Midbrain (tissue), 1 donor: ENCODE measurements at regions not wholly inside any gene's neighbourhood (a gene's known extent, or its start where the extent isn't known, plus 50 kb on each side); places are given as distances from the start of the nearest gene placed in this dataset.
"Not testable (repeated sequence)": the region's sequence is repeated elsewhere in the genome, so short reads cannot be mapped to it uniquely, and the experiment has no call there.

Experiments used
- DNase-seq: peaks from one replicate; lab custom pipeline; 2025; lab: John Stamatoyannopoulos, UW

DNA sequence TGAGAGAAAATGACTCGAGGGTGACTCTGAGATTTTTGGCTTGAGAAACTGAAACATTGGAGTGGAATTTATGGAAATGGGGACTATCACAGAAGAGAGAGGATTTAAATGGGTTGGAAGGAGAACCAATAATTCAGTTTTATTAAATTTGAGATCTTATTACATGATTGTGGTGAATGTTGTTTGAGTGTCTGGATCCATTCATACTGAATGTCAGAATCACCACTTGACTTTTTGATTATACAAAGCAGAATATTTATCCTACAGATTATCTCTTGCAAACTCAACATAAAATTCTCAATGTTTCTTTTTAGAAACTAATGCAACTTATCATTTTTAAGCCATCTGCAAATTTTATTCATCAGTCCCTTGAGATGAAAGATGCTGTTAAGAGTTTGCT is 332.8 kb downstream of the CNTN3 start:
- DNase-seq: no peak

DNA sequence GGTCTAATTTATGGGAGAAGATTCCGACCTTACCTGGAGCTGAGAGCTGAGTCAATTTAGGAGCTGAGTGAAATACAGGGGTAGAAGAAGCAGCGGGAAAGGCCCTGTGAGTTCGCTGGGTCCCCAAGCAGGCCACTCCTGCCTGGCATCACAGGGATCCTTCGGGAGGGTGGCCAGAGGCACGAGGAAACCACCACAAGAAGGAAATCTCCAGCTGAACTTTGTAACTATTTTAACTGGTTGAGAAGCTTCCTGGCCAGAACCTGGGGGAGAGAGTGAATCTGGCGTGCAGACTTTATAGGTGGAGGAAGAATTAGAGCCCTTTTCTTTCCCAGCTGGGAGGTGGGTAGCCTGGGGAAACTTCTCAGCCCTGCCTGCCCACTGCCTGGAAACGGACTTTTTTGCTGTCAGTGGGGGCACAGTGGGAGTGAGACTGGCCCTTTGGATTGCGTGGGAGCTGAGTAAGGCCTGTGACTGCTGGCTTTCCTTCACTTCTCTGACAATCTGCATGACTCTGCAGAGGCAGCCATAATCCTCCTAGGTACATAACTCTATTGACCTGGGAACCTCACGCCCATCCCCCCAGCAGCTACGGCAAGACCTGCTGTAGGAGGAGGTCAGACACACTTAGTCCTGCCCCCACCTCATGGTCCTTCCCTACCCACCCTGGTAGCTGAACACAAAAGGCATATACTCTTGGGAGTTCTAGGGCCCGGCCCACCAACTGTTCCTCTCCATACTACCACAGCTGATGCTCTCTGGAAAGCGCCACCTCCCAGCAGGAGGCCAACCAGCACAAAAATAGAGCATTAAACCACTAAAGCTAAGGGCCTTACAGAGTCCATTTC is 340.7 kb downstream of the CNTN3 start:
- DNase-seq: no peak

DNA sequence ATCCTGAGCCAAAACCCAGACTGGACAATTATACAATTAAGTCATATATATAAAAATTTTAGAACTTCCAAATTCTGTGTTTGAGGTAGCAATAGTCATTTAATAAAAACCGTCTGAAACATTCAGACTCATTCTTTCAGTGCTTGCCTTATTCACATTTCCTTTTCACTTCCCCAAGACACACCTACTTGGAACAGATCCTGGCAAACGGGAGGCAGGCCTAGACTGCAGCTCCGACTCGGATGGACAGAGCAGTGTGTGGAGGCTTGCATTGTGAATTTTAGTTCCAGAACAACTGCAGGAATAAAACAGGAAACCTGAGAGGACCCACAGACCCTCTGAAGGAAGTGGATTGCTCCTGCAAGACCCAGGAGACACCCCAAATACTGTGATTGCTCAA is 341.4 kb downstream of the CNTN3 start:
- DNase-seq: peak; percentile 5

DNA sequence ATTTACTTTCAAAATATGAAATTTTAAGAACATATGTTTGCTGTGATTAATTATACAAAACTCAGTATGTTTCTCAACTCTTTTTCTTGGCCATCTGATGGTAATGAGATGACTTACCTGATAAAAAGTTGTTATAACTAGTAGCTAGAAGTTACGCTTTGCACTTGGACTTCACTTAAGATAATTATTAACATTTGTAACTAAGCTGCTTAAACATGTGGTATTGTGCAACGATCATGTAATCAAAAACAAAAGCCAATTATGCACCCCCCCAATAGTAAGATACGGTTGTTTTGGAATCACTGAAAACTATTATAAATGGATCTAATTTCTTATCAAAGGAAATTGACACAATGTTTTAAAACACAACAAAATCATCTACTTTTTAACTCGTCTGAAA is 342.9 kb downstream of the CNTN3 start:
- DNase-seq: no peak

DNA sequence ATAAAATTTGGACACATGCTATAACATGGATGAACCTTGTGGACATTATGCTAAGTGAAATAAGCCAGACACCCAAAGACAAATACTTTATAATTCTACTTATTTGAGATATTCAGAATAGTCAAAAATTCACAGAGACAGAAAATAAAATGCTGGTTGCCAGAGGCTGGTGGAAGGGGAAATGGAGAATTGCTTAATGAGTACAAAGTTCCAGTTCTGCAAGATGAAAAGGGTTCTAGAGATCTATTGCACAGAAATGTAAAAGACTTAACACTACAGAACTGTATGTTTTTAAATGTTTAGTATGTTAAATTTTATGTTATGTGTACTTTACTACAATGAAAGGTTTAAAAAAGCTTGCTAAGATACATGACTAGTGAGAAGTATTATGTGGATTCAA is 344.8 kb downstream of the CNTN3 start:
- no peak for DNase-seq

DNA sequence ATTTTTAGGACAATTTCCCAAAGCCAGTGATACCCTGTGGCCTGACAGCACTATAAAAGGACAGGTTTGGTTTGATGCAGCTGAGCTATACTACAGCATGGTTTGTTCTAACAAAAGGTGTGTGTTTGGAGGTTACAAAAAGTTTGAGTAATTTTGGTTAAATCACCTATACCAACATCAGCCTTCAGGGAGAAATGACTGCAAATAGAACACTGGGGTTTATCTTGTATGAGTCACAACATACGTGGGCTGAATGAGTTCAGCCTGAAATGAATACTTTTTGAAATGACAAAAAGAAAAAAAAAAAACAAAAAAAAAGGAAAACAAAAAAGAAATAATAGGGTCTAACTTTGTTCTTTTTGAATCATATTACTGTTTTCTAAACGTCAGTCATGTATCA is 345.7 kb downstream of the CNTN3 start:
- no peak for DNase-seq

DNA sequence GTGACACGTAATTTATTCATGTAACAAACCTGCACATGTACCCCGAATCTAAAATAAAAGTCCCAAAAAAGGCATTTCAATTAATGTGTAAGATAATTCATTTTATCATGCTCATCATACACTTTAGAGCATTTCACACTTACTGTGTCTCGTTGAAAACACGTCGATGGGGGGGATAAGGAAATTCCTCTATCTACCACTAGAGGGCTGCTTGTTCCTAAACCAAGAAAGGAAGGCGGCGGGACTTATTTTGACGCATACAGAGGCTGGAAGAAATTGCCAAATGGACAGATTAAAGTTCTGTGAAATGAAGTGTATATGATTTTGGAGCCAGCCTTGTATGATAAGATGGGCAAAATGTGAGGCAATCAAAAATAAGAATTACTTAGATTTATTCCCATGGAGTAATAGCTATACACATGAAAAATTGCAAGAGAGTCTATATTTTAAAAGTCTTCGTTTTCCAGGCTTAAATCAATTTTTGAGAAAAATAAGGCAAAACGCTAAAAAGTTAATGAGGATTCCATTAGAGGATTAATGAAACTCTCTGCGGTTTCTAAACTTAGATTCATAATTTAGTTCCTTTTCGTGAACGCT is 346.8 kb downstream of the CNTN3 start:
- peak; percentile 61 for DNase-seq

DNA sequence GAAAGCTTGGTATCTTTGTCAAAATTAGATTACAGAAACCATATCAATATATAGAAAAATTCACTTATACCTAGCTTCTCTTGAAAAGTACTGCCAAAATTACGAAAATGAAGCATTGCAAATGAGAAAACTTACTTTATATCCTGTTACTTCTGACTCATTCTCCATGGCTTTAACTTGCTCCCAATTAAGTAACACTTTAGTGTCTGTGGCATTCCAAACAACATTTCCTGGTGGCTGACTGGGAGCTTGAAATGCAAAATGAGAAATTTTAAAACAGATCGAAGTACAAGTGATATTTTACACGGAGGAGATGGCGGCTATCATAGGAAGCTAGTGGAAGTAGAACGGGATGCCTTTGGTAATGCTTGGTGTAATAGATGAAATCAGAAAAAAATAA is 347.3 kb downstream of the CNTN3 start:
- DNase-seq: no peak

DNA sequence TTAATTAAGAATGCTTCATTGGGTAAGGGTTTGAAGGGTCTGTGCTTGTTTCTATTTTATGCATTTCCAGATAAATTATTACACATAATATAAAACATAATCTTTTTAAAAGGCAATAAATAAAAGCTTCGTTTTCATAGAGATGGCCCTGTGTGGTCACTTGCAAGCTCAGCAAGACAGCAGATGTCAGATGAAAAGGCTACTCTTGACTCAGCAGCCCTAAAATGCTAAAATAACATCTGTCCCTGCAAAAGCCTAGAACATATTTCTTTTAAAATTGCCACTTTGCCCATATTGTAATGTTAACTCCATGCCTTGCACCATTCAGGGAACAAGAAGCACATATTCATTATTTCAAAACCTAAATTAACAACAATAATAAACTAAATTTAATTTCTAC is 349.4 kb downstream of the CNTN3 start:
- DNase-seq: no peak

DNA sequence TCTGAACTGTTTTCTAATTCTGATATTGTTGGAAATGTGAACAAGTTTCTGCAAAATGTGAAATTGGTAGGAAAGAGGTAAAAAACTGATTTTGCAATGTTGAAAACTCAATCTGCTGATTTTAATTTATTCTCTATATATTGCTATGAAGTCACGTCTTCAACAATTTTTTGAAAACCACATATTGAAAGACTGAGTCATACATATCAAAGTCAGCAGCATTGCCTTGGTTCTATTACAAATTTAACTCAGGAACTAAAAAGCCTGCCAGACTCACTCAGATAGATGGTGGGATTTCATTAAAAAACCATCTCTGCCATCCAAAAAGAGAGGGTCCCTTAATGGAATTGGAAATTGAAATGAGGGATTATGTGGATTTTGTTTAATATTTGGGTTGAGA is 351.4 kb downstream of the CNTN3 start:
- DNase-seq: no peak

DNA sequence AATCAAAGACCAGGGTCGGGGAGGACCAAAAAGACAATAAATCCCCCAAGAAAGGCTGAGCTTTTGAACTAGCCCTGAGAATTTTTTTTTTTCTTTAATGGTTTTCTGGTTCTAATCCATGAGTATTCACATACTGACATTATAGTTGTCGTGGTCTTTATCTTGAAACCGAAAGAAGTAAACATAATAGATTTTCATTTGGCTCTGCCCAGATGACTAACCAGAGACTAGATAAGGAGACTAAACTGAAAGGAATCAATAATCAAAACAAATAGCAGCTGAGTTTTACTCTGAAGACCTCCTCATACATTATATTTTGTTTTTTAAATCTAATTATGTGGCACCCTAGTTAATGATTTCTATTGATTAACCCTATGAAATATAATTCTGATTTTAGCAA is 381.4 kb downstream of the CNTN3 start:
- DNase-seq: no peak

DNA sequence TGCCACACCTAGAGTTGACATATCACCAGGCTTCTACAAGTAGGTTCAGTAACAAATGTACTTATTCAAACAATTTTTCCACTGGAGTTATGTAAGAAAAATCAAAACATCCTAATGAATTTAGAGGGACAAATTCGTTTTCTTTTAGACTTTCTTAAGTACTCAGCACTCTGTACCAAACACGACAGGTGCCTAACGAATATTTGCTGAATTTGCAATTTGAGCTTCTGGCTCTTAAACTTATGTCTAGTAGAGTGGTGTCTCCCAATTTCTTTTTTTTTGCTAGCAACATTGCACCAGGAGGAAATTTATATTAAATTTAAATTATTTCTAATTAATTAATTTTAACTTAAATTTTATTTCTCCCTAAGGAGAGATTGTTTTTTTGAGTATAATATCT is 397.0 kb downstream of the CNTN3 start:
- DNase-seq: no peak

DNA sequence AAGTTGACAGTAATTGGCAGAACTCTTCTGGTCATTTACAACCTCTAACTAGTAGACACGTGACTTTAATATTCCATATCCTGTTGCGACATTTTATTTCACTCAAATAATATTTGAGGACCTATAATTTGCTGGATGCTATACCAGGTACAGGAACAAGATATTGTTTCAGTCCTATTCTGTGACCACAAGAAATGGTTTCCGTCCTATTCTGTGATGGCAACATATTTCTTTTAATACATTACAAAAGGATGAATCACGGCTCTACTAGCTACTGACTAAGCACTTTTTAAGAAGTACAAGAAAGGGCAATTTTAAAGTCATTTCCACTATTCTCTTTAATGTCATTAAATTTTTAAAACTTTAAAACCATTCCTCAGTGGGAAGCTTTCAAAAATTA is 400.2 kb downstream of the CNTN3 start:
- DNase-seq: no peak

DNA sequence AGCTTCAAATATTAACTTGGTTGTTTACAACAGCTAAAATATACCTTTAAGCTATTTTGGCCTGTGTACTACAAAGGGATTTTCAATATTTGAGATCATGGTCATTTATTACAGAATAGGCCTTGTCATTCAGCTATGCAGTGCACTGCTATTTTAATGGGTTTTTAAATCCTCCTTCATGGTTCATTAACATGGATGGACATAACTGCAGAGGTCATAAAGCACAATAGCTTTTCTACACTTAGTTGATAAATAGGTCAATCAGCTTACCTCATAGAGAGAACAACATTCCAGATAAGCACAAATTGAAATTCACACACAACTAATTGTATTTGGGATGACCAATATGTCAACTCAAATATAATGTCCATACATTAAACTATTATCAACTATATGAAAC is 403.7 kb downstream of the CNTN3 start:
- no peak for DNase-seq

DNA sequence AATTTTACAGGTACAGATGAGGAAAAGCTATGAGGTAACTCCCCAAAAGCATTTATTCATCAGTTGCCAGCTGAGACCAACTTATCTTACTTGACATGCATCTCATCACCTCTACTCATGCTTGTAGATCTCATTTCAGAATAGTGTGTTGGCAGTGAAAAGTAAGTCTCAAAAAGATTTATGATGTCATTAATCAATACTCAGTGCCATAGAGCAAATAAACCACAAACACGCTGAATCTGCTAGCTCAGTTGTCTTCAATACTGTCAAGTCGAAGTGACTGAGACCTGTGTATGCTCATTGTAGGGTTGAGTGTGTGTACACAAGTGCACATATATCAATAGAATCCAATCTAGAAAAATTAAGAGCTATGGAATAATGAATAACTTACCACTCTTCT is 413.5 kb downstream of the CNTN3 start:
- DNase-seq: no peak

DNA sequence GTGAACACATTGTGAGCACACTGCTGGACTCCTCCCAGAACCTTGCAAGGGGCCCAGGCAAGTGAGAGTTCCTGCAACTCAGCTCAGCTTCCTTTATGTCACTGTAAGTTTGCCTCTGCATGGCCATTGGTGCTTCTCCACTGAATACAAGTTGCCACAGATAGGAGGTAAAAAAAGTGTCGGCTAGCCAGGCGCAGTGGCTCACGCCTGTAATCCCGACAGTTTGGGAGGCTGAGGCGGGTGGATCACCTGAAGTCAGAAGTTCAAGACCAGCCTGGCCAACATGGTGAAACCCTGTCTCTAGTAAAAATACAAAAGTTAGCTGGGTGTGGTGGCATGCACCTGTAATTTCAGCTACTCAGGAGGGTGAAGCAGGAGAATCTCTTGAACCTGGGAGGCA is 435.8 kb downstream of the CNTN3 start:
- DNase-seq: not testable (repeated sequence)

DNA sequence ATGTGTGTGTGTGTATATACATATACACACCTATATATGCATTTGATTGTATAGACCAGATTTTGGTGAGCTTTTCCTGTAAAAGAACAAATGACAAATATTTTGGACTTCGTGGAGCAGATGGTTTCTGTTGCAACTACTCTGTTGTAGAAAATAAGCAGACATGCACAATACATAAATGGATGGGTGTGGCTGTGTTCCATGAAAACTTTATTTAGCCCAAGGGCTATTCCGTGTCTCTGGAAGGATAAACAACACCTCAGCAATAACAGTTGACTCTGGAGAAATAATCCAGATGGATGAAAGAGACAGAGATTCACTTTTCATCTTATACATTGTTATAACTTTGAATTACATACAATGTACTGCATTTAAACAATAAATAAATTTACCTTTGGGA is 441.4 kb downstream of the CNTN3 start:
- DNase-seq: no peak

DNA sequence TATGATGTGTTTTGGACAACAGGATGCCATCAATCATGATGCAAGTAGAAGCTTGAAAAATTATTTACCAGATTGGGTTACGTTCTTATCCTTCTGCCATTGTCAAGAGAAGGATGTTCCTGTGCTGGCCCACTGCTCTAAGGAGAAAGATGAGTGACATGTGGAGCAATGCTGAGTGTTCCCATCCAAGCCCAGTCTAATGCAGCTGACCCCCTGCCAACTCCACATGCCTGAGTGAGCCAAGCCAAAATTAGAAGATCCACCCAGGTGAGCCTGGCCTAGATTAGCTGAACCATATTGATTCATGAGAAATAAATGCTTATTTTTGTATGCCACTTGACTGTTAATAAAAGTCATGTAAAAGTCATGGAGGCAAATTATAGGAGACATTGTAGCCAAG is 446.5 kb downstream of the CNTN3 start:
- no peak for DNase-seq

DNA sequence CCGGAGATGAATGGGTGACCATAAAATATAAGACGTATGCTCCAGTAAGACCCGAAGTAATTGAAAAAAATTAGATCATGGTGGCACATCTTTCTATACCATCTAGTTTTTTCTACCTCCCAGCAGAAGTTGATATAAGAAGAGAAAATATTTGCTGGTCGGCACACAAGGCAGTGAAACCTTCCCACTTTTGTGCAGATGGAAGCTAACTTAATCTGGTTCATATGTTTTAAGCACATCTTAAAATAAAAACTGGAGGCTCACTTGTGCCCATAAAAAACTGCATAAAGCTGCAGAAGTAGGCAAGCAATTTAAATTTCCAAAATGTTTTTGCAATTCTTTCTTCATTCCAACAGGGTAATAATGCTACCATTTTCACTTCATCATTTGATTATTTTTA is 449.2 kb downstream of the CNTN3 start:
- no peak for DNase-seq

DNA sequence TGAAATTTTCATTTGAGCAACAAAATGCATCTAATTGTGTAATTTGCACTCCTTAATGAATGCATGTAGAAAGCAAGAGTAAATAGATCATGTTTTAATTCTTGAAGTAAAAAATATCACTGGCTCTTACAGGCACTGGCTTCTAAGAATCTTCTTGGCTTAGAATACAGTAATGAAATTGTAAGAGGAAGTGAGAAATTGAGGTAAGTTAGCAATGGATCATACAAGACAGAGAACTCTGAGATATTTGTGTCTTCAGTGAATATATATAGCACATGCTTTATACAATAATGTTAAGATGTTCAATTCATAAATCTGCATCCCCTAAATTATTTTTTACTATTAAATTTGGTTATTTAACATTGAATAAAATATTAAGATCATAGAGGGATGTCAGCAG is 465.0 kb downstream of the CNTN3 start:
- DNase-seq: no peak

DNA sequence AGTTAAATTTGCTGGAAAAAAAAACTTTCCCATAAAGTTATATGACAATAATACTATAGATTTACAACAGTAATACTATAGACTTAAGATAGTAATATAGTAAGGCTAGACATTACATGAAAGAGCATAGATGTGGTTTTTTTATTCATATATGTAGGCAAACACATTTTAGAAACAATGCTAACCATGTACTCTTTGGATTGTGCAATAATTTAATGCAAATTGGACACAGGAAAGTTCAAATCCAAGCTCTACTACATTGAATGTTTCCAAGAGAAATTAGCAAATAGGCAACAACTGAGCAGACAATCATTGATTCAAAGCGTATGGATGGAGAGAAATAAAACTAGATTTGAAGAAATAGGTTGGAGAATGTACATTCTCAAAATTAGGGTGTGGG is 469.2 kb downstream of the CNTN3 start:
- no peak for DNase-seq

DNA sequence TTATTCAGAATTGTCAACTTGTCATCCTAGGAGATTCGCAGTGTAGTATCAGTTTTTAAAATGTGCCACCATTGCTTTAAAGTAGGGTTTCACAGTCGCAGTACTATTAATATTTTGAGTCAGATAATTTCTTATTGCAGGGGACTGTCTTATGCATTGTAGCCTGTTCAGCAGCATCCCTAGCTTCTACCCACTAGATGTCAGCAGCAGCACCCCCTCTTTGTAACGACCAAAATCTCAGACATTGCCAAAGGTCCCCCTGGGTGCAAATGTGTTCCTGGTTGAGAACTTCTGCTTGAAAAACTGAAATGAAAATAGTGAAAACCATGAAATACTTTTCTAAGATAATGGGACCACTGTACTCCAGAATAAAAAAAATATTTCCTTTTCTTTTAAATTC is 474.8 kb downstream of the CNTN3 start:
- DNase-seq: no peak

DNA sequence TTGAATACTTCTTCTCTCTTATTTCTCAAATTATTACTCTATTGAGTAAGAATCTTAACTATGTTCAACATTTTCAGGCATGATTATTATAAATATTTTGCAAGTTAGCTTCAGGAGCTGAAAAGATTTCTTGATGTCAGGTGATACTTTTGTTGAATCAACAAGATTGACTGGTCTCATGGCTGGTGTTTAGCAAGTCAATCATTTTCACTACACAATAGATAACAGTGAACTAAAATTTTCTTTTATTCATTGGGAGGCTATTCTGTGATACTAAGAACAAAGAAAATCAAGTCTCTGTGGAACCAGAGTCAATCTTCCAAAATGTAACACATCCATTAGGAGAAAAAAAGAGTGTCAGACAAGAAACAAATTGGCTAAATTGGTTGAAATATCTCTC is 476.7 kb downstream of the CNTN3 start:
- DNase-seq: no peak

DNA sequence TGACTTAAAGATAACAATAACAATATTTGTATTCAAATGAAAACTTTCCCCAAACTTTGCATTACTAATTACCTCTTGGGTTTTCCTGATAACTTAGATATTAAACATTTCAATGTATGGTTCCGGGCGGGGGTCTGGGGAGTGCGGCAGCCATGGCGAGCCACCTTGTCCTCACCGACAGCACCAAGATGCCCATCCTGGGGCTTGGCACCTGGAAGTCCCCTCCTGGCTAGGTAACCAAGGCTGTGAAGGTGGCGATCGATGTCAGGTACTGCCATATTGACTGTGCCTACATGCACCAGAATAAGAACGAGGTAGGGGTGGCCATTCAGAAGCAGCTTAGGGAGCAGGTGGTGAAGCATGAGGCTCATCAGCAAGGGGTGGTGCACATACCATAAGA is 478.7 kb downstream of the CNTN3 start:
- no peak for DNase-seq
